ENCODE measurements at regions not wholly inside any gene's neighbourhood (a gene's known extent, or its start where the extent isn't known, plus 50 kb on each side); places are given as distances from the start of the nearest gene placed in this dataset.

DNA sequence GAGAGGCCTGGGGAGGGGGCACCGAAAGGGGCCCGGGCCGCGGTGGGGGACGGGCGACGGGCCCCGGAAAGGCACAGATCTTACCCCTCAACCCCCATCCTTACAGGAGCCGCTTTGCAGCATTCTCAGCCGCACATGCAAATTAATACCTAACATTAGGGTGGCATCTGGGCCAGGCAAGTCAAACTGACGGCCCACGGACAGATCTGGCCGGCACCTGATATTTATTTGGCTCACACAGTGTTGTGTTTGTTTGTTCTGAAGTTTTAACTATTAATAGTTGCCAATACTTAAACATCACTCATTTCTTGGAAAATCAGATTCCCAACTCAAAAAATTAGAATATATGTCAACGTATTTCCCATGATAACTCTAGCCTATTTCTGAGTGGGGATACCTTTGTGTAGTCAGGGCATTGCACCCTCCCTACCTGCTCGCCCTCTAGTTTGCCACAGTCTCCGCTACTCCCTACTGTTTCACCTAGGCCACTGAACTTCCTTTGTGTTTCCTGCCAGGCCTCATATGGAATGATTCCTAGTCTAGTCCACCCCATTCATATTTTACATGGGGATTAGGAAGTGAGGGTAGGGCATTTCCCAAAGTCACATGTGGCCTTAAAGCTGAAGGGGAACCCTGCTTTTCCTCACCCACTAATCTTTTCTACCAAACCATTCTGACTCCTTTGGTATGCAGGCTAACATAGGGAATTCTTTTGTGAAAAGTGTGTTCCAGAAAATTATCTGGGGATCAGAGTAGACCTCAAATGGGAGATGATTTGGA lies 71.9 kb upstream of the LARP1 start:
- TF ChIP-seq POLR2AphosphoS5 (IDR thresholded peaks at IDR 0.05; ENCODE audit: low read depth, low read length) = no peak
- no peak for TF ChIP-seq POLR2A (IDR thresholded peaks at IDR 0.05; ENCODE audit: low read depth, low read length)
- TF ChIP-seq TAF1 (IDR thresholded peaks at IDR 0.05; ENCODE audit: borderline replicate concordance, low read depth, low read length) = no peak

Measured in GM12892 (cell line).